ENCODE measurements at regions not wholly inside any gene's neighbourhood (a gene's known extent, or its start where the extent isn't known, plus 50 kb on each side); places are given as distances from the start of the nearest gene placed in this dataset.

- TF ChIP-seq, protein P1, sequence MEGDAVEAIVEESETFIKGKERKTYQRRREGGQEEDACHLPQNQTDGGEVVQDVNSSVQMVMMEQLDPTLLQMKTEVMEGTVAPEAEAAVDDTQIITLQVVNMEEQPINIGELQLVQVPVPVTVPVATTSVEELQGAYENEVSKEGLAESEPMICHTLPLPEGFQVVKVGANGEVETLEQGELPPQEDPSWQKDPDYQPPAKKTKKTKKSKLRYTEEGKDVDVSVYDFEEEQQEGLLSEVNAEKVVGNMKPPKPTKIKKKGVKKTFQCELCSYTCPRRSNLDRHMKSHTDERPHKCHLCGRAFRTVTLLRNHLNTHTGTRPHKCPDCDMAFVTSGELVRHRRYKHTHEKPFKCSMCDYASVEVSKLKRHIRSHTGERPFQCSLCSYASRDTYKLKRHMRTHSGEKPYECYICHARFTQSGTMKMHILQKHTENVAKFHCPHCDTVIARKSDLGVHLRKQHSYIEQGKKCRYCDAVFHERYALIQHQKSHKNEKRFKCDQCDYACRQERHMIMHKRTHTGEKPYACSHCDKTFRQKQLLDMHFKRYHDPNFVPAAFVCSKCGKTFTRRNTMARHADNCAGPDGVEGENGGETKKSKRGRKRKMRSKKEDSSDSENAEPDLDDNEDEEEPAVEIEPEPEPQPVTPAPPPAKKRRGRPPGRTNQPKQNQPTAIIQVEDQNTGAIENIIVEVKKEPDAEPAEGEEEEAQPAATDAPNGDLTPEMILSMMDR (conservative IDR thresholded peaks at IDR 0.05; ENCODE audit: low read depth, low read length), result no peak
- no peak for TF ChIP-seq EZH2 (IDR thresholded peaks at IDR 0.05; ENCODE audit: borderline replicate concordance, low read depth, low read length, poor library complexity, severe bottlenecking)
Measured at GRCh38 chr5:21173036-21173435, 1185.0 kb upstream of the CDH18 start.

Measured in A673 (cell line).